OCI-LY3 (cell line): ENCODE measurements at regions not wholly inside any gene's neighbourhood (a gene's known extent, or its start where the extent isn't known, plus 50 kb on each side); places are given as distances from the start of the nearest gene placed in this dataset.

ENCODE experiments used
- H2AFZ ChIP-seq: fragments of 200-600, 300-600 bp; shearing (Covaris generic); 2 replicates; pipeline ENCODE4 v1.6.0; 2014; ENCODE audit warnings: antibody characterized with exemption, low read depth, low read length
- H3K27ac ChIP-seq: fragments of 200-600, 300-600 bp; sonication (generic); 2 replicates; pipeline ENCODE4 v1.5.1; 2014; ENCODE audit warnings: mild to moderate bottlenecking, low read length, moderate library complexity, mixed read lengths
- H3K27me3 ChIP-seq: fragments of 200-600, 300-600 bp; sonication (generic); 2 replicates; pipeline ENCODE4 v1.6.1; 2014; ENCODE audit warnings: low read depth, low read length, mixed read lengths
- H3K36me3 ChIP-seq: fragments of 200-600, 300-600 bp; sonication (generic); replicated peaks from 2 replicates; pipeline ENCODE3; 2014; ENCODE audit warnings: low read depth, low read length, mixed read lengths
- H3K4me1 ChIP-seq: fragments of 300-600, 200-600 bp; sonication (generic); 2 replicates; pipeline ENCODE4 v1.6.1; 2014; ENCODE audit warnings: low read length, mixed read lengths
- H3K4me2 ChIP-seq: fragments of 200-600, 300-600 bp; sonication (generic); 2 replicates; pipeline ENCODE4 v1.6.1; 2014; ENCODE audit warnings: low read length, mixed read lengths
- H3K4me3 ChIP-seq: fragments of 300-600, 200-600 bp; sonication (generic); 2 replicates; pipeline ENCODE4 v1.5.1; 2014; ENCODE audit warnings: antibody characterized with exemption, mild to moderate bottlenecking, low read length, moderate library complexity
- H3K79me2 ChIP-seq: fragments of 300-600, 200-600 bp; shearing (Covaris generic); 2 replicates; pipeline ENCODE4 v1.6.1; 2014; ENCODE audit warnings: mild to moderate bottlenecking, low read length, mixed read lengths
- H3K9ac ChIP-seq: fragments of 300-600, 200-600 bp; shearing (Covaris generic); 2 replicates; pipeline ENCODE4 v1.6.0; 2014; ENCODE audit warnings: mild to moderate bottlenecking, low read length, moderate library complexity
- H3K9me3 ChIP-seq: fragments of 200-600, 300-600 bp; shearing (Covaris generic); 2 replicates; pipeline ENCODE4 v1.6.1; 2014; ENCODE audit warnings: low read length, mixed read lengths; ENCODE audit not compliant: insufficient read depth
- H4K20me1 ChIP-seq: fragments of 200-600, 300-600 bp; sonication (generic); 2 replicates; pipeline ENCODE4 v1.6.1; 2016; ENCODE audit warnings: low read length, mixed read lengths; ENCODE audit not compliant: insufficient read depth
- CTCF ChIP-seq: fragments of 200-600, 300-600 bp; sonication (generic); IDR thresholded peaks from 2 replicates; pipeline ENCODE4 v1.5.1; 2014; ENCODE audit warnings: antibody characterized with exemption, low read length, low read depth
- EZH2phosphoT487 ChIP-seq: fragments of 200-600 bp; shearing (Covaris generic); IDR thresholded peaks from 2 replicates; pipeline ENCODE4 v1.6.1; 2018; ENCODE audit warnings: antibody characterized with exemption, mixed run types, low read depth

DNA sequence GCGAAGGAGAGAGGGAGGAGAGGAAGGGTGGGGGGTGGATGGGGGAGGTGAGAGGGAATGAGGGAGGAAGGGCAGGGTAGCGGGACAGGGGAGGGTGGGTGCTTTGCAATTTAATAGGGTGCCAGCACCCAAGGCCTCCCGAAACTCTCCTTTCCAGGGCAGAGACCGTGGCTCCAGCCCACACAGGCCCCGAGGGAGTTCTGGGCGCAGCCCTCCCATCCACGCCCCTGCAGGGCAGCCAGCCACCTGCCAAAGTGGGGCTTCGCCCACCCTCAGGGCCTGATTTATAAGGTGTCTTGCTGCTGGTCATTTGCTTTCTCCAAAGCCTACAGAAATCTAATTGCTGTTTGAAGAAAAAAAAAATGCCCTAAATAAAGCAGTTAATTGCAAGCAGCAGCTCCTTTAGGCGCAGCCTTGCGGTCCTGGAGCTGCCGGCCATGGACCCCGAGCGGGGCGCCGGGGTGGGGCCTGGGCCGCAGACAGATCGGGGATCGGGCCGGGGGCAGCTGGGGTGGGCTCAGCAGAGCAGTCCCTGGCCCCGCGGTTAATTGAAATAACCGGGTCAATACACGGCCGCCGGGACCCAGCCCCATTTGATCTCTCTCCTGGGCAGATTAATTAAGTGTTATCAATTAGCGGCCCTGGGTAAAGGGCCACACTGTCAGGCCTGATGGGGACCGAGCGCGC is 106.0 kb upstream of the NKX1-1 start:
- Histone ChIP-seq H3K9ac (no peak overlapping the region), H3K9me3 (no peaks in the 10 kb centered on the region)

GRCh38 chr4:1511441-1512041 is 105.3 kb upstream of the NKX1-1 start:
- Histone ChIP-seq H3K27me3 (no peaks in the 10 kb centered on the region), H3K9ac (no peak overlapping the region), H4K20me1 (no peaks in the 10 kb centered on the region), H3K9me3 (no peaks in the 10 kb centered on the region), H3K4me2 (no peak overlapping the region), H2AFZ (no peak overlapping the region), H3K36me3 (no peaks in the 10 kb centered on the region), H3K79me2 (no peaks in the 10 kb centered on the region), H3K4me1 (no peaks in the 10 kb centered on the region), H3K4me3 (no peak overlapping the region), H3K27ac (no peak overlapping the region)
- TF ChIP-seq CTCF, result no peak
- no peak for TF ChIP-seq EZH2phosphoT487

More for the DNA sequence above, 106.0 kb upstream of the NKX1-1 start:
- H3K4me2 ChIP-seq, result no peak overlapping the region
- no peaks in the 10 kb centered on the region for H3K79me2 ChIP-seq
- no peak overlapping the region for H2AFZ ChIP-seq
- H3K36me3 ChIP-seq, result no peaks in the 10 kb centered on the region
- no peaks in the 10 kb centered on the region for H4K20me1 ChIP-seq
- no peaks in the 10 kb centered on the region for H3K4me1 ChIP-seq
- TF ChIP-seq EZH2phosphoT487 (no peak), CTCF (no peak)
- no peaks in the 10 kb centered on the region for H3K27me3 ChIP-seq
- H3K27ac ChIP-seq, result no peak overlapping the region
- H3K4me3 ChIP-seq, result no peak overlapping the region

DNA sequence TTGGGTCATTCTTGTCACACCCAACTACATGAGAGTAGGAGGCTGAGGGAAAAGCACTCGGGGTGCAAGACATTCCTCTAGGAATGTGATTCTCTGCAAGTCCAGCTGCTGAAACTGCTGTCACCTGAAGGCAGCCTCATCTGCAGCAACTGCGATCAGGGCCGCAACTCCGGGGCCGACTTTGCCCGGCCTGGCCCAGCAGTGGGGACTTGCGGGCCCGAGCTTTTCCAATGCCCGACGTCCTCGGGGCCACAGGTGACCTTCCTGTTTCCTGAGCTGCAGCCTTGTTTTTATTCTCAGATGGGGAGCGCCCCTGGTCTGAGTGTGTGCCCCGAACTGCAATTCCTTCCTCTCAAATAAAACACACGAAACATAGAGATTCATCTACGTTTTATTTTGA is 104.7 kb upstream of the NKX1-1 start:
- Histone ChIP-seq H2AFZ (no peak overlapping the region), H3K4me1 (no peaks in the 10 kb centered on the region), H3K4me2 (no peak overlapping the region), H4K20me1 (no peaks in the 10 kb centered on the region), H3K9ac (no peak overlapping the region), H3K9me3 (no peaks in the 10 kb centered on the region), H3K36me3 (no peaks in the 10 kb centered on the region), H3K27ac (no peak overlapping the region), H3K27me3 (no peaks in the 10 kb centered on the region), H3K79me2 (no peaks in the 10 kb centered on the region), H3K4me3 (no peak overlapping the region)
- TF ChIP-seq CTCF (no peak), EZH2phosphoT487 (no peak)

DNA sequence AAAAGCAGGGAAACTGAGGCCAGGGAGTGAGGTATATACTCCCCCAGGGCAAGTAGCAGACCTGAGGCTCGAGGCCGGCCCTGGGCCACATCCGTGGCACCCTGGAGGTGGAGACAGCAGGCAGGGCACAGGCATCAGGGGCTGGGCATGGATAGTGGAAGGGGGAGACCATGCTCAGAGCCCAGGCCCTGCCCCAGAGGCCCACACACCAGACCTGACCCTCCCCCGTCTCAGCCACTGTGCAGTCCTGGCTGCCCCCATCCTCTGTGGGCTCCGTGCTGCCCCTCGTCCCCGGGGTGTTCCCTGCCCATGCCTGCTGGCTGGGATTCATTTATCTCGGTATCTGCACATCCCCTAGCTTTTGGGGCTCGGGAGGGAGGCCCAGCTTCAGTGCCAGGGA is 103.1 kb upstream of the NKX1-1 start:
- TF ChIP-seq EZH2phosphoT487, result no peak
- no peak for TF ChIP-seq CTCF
- no peaks in the 10 kb centered on the region for H3K36me3 ChIP-seq
- no peak overlapping the region for H3K27ac ChIP-seq
- no peak overlapping the region for H3K9ac ChIP-seq
- no peak overlapping the region for H3K4me3 ChIP-seq
- no peaks in the 10 kb centered on the region for H3K9me3 ChIP-seq
- no peak overlapping the region for H3K4me2 ChIP-seq
- no peaks in the 10 kb centered on the region for H3K27me3 ChIP-seq
- H3K4me1 ChIP-seq, result no peaks in the 10 kb centered on the region
- H2AFZ ChIP-seq, result no peak overlapping the region
- no peaks in the 10 kb centered on the region for H3K79me2 ChIP-seq
- no peaks in the 10 kb centered on the region for H4K20me1 ChIP-seq
